Upper lobe of left lung (tissue), 6 donors: ENCODE measurements at regions not wholly inside any gene's neighbourhood (a gene's known extent, or its start where the extent isn't known, plus 50 kb on each side); places are given as distances from the start of the nearest gene placed in this dataset.

ENCODE experiments used
- ATAC-seq, 2 donors: fragments of 200-7000 bp; cut with Tn5 transposase; one replicate each; pipeline ENCODE4 v1.9.1; 2022; ENCODE audit warnings: mild to moderate bottlenecking in 2 of 2, moderate library complexity in 2 of 2; ENCODE audit not compliant: low FRiP score in 2 of 2
- DNase-seq, 2 donors: peaks; one replicate each; pipeline ENCODE4 v3.0.0-alpha.2; 2019 to 2020
- H3K27ac ChIP-seq, 4 donors: fragments of 200-600 bp; sonication (generic); one replicate each; pipeline ENCODE4 v1.5.1; 2016 to 2019
- H3K27me3 ChIP-seq, 4 donors: fragments of 200-600 bp; sonication (generic); one replicate each; pipeline ENCODE4 v1.5.1; 2017 to 2019
- H3K36me3 ChIP-seq, 4 donors: fragments of 200-600 bp; sonication (generic); one replicate each; pipeline ENCODE4 v1.5.1; 2016 to 2019
- H3K4me1 ChIP-seq, 4 donors: fragments of 200-600 bp; sonication (generic); one replicate each; pipeline ENCODE4 v1.5.1; 2018 to 2019
- H3K4me3 ChIP-seq, 4 donors: fragments of 200-600 bp; sonication (generic); one replicate each; pipeline ENCODE4 v1.5.1; 2017 to 2019; ENCODE audit warnings: mild to moderate bottlenecking in 2 of 4, moderate library complexity in 1 of 4
- H3K9me3 ChIP-seq, 4 donors: fragments of 200-600 bp; sonication (generic); one replicate each; pipeline ENCODE4 v1.5.1; 2018 to 2019
- CTCF ChIP-seq, 6 experiments: fragments of 450-650 bp in 4 of 6; fragments of 200-600 bp in 2 of 6; sonication (generic) in 2 of 6; IDR thresholded peaks; one replicate each; pipeline ENCODE4 v1.5.1; 2016 to 2019; ENCODE audit warnings: antibody characterized with exemption in 6 of 6
- EP300 ChIP-seq, 4 donors: sonication (generic); formaldehyde crosslinking; IDR thresholded peaks; one replicate each; pipeline ENCODE4 v1.5.1; 2017; ENCODE audit warnings: antibody characterized with exemption in 4 of 4, control low read depth in 2 of 4
- POLR2A ChIP-seq, 4 donors: fragments of 450-650 bp; IDR thresholded peaks; one replicate each; pipeline ENCODE4 v1.5.1; 2016 to 2017; ENCODE audit warnings: antibody characterized with exemption in 4 of 4, mild to moderate bottlenecking in 2 of 4
- POLR2AphosphoS5 ChIP-seq, 2 donors: sonication (generic); formaldehyde crosslinking; IDR thresholded peaks; one replicate each; pipeline ENCODE4 v1.5.1; 2017; ENCODE audit warnings: antibody characterized with exemption in 2 of 2
- WGBS, 2 donors: methylation state at CpG; one replicate each; pipeline ENCODE4 v1.1.5; 2017 to 2018; 5-methylcytosine and 5-hydroxymethylcytosine counted together
- donor health status: DM: no; HTN: no; CAD: no; lungs with moderate emphysema.
- donor health status: DM: no; HTN: yes; CAD: no; lungs with severe emphysema.

GRCh38 chr1:117747605-117748004 lies 141.8 kb downstream of the TENT5C start:
- 59 to 81% methylated on average over 2 of the region's 2 CpGs for WGBS, 2 donors
- DNase-seq: no peak
- no peaks in the 10 kb centered on the region for H3K27me3 ChIP-seq
- no peaks in the 10 kb centered on the region for H3K4me1 ChIP-seq
- TF ChIP-seq EP300 (IDR thresholded peaks at IDR 0.05): no peak
- no peak for TF ChIP-seq POLR2AphosphoS5 (IDR thresholded peaks at IDR 0.05)
- TF ChIP-seq CTCF (IDR thresholded peaks at IDR 0.05): no peak
- no peak overlapping the region for H3K27ac ChIP-seq
- peaks cover 0 to 6% (median 0%) of the 10 kb centered on the region in 4 donors for H3K9me3 ChIP-seq
- H3K36me3 ChIP-seq: no peaks in the 10 kb centered on the region
- no peak for ATAC-seq
- H3K4me3 ChIP-seq: no peak overlapping the region

GRCh38 chr1:117751321-117751720 lies 145.5 kb downstream of the TENT5C start:
- TF ChIP-seq CTCF (IDR thresholded peaks at IDR 0.05) (no peak), EP300 (IDR thresholded peaks at IDR 0.05) (no peak), POLR2AphosphoS5 (IDR thresholded peaks at IDR 0.05) (no peak), POLR2A (IDR thresholded peaks at IDR 0.05) (no peak)
- H3K27ac ChIP-seq: no peak overlapping the region
- peaks cover 0 to 6% (median 0%) of the 10 kb centered on the region in 4 donors for H3K9me3 ChIP-seq
- H3K4me3 ChIP-seq: no peak overlapping the region
- whole genome bisulfite sequencing, 2 donors: 81 to 88% methylated on average over 2 of the region's 2 CpGs
- peaks cover 4 to 6% (median 6%) of the 10 kb centered on the region in 4 donors for H3K4me1 ChIP-seq
- no peaks in the 10 kb centered on the region for H3K27me3 ChIP-seq
- no peaks in the 10 kb centered on the region for H3K36me3 ChIP-seq
- ATAC-seq (peak in 1 of 2 donors; percentile 8), DNase-seq (no peak)

GRCh38 chr1:117752661-117753060 lies 146.8 kb downstream of the TENT5C start:
- no peak for TF ChIP-seq CTCF (IDR thresholded peaks at IDR 0.05)
- ATAC-seq (no peak), DNase-seq (no peak)
- no peaks in the 10 kb centered on the region for H3K9me3 ChIP-seq
- peaks cover 4 to 6% (median 6%) of the 10 kb centered on the region in 4 donors for H3K4me1 ChIP-seq
- H3K4me3 ChIP-seq: no peak overlapping the region
- H3K27ac ChIP-seq: no peak overlapping the region
- H3K27me3 ChIP-seq: no peaks in the 10 kb centered on the region
- no peaks in the 10 kb centered on the region for H3K36me3 ChIP-seq

- DNase-seq (no peak), ATAC-seq (no peak)
- Histone ChIP-seq H3K36me3 (no peaks in the 10 kb centered on the region), H3K27ac (no peak overlapping the region), H3K4me1 (peaks cover 5 to 6% (median 6%) of the 10 kb centered on the region in 4 donors), H3K27me3 (no peaks in the 10 kb centered on the region), H3K4me3 (no peak overlapping the region), H3K9me3 (no peaks in the 10 kb centered on the region)
- TF ChIP-seq POLR2AphosphoS5 (IDR thresholded peaks at IDR 0.05): no peak
- no peak for TF ChIP-seq EP300 (IDR thresholded peaks at IDR 0.05)
- TF ChIP-seq CTCF (IDR thresholded peaks at IDR 0.05): no peak
- no peak for TF ChIP-seq POLR2A (IDR thresholded peaks at IDR 0.05)
- WGBS, 2 donors: 79 to 91% methylated on average over 2 to 3 of the region's 3 CpGs
These were observed 147.4 kb downstream of the TENT5C start for GRCh38 chr1:117753232-117753631.

- TF ChIP-seq EP300 (IDR thresholded peaks at IDR 0.05): no peak
- no peak for TF ChIP-seq CTCF (IDR thresholded peaks at IDR 0.05)
- TF ChIP-seq POLR2A (IDR thresholded peaks at IDR 0.05): no peak
- TF ChIP-seq POLR2AphosphoS5 (IDR thresholded peaks at IDR 0.05): no peak
- ATAC-seq (no peak), DNase-seq (no peak)
- Histone ChIP-seq H3K9me3 (no peaks in the 10 kb centered on the region), H3K4me3 (no peak overlapping the region), H3K27me3 (no peaks in the 10 kb centered on the region), H3K4me1 (peaks cover 6 to 11% (median 10%) of the 10 kb centered on the region in 4 donors), H3K36me3 (no peaks in the 10 kb centered on the region), H3K27ac (no peak overlapping the region)
- WGBS, 2 donors: 29 to 31% methylated on average over 5 of the region's 5 CpGs
These were observed 147.8 kb downstream of the TENT5C start for GRCh38 chr1:117753652-117754051.
